BJ (cell line): ENCODE measurements at regions not wholly inside any gene's neighbourhood (a gene's known extent, or its start where the extent isn't known, plus 50 kb on each side); places are given as distances from the start of the nearest gene placed in this dataset.

Source experiments
- CTCF ChIA-PET: fragments of 350-600 bp; formaldehyde crosslinking; extraction: SDS; loops from one replicate; lab custom pipeline; 2021; ENCODE audit warnings: antibody characterized with exemption, inconsistent platforms; lab: Yijun Ruan, JAX
- POLR2A ChIA-PET: fragments of 300-600 bp; sonication (Branson Sonifier 250); formaldehyde crosslinking; extraction: SDS; loops from one replicate; lab custom pipeline; 2021; ENCODE audit warnings: antibody characterized with exemption; lab: Charles Lee
- DNase-seq: peaks from one replicate; pipeline ENCODE4 v3.0.0-alpha.2; 2011; ENCODE audit warnings: low read depth
- H3K27me3 ChIP-seq: 2 replicates; pipeline ENCODE4 v1.6.0; 2011; ENCODE audit warnings: low read length; ENCODE audit not compliant: control insufficient read depth, insufficient read depth
- H3K36me3 ChIP-seq: 2 replicates; pipeline ENCODE4 v1.5.1; 2011; ENCODE audit warnings: low read length; ENCODE audit not compliant: control insufficient read depth, insufficient read depth
- H3K4me3 ChIP-seq: 2 replicates; pipeline ENCODE4 v1.5.1; 2011; ENCODE audit warnings: low read depth, mild to moderate bottlenecking, control low read depth, low read length
- CTCF ChIP-seq: IDR thresholded peaks from 2 replicates; pipeline ENCODE4 v1.5.1; 2011; ENCODE audit warnings: low read depth, mild to moderate bottlenecking, control low read depth, inconsistent platforms, low read length, moderate library complexity; ENCODE audit not compliant: insufficient read depth

GRCh38 chr13:28569886-28570285 is 75.0 kb upstream of the FLT1 start:
- ChIA-PET CTCF (interaction anchor here (1.7 kb wide), 1 partner anchor 74 kb away, joined by 4 read pairs; the partner anchor contains the start of gene FLT1), POLR2A (no interaction called here)
- Histone ChIP-seq H3K4me3 (no peak overlapping the region), H3K36me3 (no peaks in the 10 kb centered on the region), H3K27me3 (no peaks in the 10 kb centered on the region)
- no peak for DNase-seq
- TF ChIP-seq CTCF: no peak

DNA sequence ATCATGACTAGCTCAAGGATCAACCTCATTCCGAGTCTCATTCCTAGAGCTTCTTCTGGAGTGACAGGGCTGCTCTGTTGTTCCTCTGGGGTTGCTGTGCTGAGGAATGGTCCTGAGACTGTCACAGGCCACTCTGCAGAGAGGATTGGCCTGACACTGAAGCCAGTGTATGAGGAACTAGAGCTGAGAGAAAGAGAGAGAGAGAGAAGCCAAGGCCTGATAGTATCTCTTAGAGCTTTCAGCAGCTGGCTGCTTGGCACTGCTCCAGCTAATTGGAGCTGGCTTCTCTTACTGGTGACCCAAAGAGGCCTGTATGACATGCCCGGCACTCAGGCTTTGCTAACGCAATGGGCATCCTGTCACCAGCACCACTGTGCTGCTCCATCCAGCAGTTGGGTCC is 73.4 kb upstream of the FLT1 start:
- no peak for DNase-seq
- Histone ChIP-seq H3K36me3 (no peaks in the 10 kb centered on the region), H3K27me3 (no peaks in the 10 kb centered on the region), H3K4me3 (no peak overlapping the region)
- POLR2A ChIA-PET: interaction anchor here (0.6 kb wide), 1 partner anchor 13 kb away, joined by 5 read pairs; no protein-coding TSS in a partner anchor
- CTCF ChIA-PET: interaction anchor here (0.6 to 1.5 kb wide), 3 partner anchors 14 to 54 kb away, joined by 3 to 5 read pairs (median 3); no protein-coding TSS in a partner anchor
- no peak for TF ChIP-seq CTCF

DNA sequence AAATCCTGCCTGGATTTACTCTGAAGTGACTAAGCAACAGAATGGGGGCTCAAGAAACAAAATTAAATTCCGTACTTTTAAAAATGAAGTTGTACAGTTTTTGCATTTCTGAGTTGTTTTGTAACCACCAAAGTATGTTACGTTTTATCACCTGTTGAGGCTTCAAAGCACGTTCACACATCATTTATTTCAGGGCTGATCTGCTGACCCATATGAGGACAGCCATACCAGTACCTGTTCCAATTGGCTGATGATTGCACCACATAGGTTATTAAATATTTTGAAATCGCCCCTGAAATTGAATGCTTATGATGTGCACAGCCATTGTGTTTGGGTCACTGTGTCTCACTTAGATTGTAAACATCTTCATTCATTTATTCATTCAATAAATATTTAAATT is 72.0 kb upstream of the FLT1 start:
- ChIA-PET POLR2A (no interaction called here), CTCF (no interaction called here)
- no peaks in the 10 kb centered on the region for H3K36me3 ChIP-seq
- TF ChIP-seq CTCF: no peak
- DNase-seq: no peak
- no peak overlapping the region for H3K4me3 ChIP-seq
- no peaks in the 10 kb centered on the region for H3K27me3 ChIP-seq

GRCh38 chr13:28566283-28566682 is 71.4 kb upstream of the FLT1 start:
- POLR2A ChIA-PET: no interaction called here

DNA sequence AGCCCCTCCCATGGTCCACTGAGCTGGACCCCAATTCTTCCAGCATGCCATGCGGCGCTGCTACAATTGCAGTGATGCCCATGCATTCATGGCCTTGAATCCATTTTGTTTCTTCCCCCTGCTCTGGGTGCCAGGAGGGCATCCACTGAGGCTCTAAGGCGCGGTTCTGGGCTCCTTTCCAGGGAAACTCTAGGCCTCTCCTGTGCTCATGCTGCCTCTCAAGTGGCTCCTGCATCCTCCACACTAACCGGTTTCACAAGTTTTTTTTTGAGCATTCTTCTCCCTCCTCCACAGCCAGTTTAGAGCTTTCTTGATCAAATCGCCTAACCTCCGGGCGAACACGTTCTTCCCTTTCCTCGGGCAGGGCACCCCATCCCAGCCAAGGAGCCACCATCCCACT is 69.1 kb upstream of the FLT1 start:
- CTCF ChIA-PET: no interaction called here
- DNase-seq: no peak
- POLR2A ChIA-PET: no interaction called here
- Histone ChIP-seq H3K36me3 (no peaks in the 10 kb centered on the region), H3K27me3 (no peaks in the 10 kb centered on the region), H3K4me3 (no peak overlapping the region)
- TF ChIP-seq CTCF: no peak

More at GRCh38 chr13:28566283-28566682, 71.4 kb upstream of the FLT1 start:
- H3K36me3 ChIP-seq: no peaks in the 10 kb centered on the region
- DNase-seq: no peak
- TF ChIP-seq CTCF: no peak
- CTCF ChIA-PET: no interaction called here
- no peaks in the 10 kb centered on the region for H3K27me3 ChIP-seq
- H3K4me3 ChIP-seq: no peak overlapping the region
